Duodenal mucosa (tissue), 2 donors: ENCODE measurements at regions not wholly inside any gene's neighbourhood (a gene's known extent, or its start where the extent isn't known, plus 50 kb on each side); places are given as distances from the start of the nearest gene placed in this dataset.
"Not testable (repeated sequence)": the region's sequence is repeated elsewhere in the genome, so short reads cannot be mapped to it uniquely, and the experiment has no call there.

Experiments
- H3K27ac ChIP-seq: one replicate; pipeline ENCODE4 v1.7.0; 2013; ENCODE audit warnings: low read depth, low read length
- H3K27me3 ChIP-seq, 2 donors: one replicate each; pipeline ENCODE4 v1.7.0; 2013; ENCODE audit warnings: low read length in 2 of 2, control low read depth in 1 of 2; ENCODE audit not compliant: insufficient read depth in 2 of 2, control insufficient read depth in 1 of 2
- H3K36me3 ChIP-seq, 2 donors: one replicate each; pipeline ENCODE4 v1.7.0; 2013; ENCODE audit warnings: low read length in 2 of 2, control low read depth in 1 of 2; ENCODE audit not compliant: insufficient read depth in 2 of 2, control insufficient read depth in 1 of 2
- H3K4me1 ChIP-seq, 2 donors: one replicate each; pipeline ENCODE4 v1.7.0; 2013; ENCODE audit warnings: low read length in 2 of 2, control low read depth in 1 of 2; ENCODE audit not compliant: insufficient read depth in 2 of 2, control insufficient read depth in 1 of 2
- H3K4me3 ChIP-seq, 2 donors: one replicate each; pipeline ENCODE4 v1.7.0; 2013; ENCODE audit warnings: low read length in 2 of 2, low read depth in 1 of 2
- H3K9ac ChIP-seq, 2 donors: one replicate each; pipeline ENCODE4 v1.7.0; 2013; ENCODE audit warnings: low read length in 2 of 2, low read depth in 1 of 2
- H3K9me3 ChIP-seq, 2 donors: one replicate each; pipeline ENCODE4 v1.7.0; 2013; ENCODE audit warnings: low read length in 2 of 2, control low read depth in 1 of 2; ENCODE audit not compliant: control insufficient read depth in 1 of 2

DNA sequence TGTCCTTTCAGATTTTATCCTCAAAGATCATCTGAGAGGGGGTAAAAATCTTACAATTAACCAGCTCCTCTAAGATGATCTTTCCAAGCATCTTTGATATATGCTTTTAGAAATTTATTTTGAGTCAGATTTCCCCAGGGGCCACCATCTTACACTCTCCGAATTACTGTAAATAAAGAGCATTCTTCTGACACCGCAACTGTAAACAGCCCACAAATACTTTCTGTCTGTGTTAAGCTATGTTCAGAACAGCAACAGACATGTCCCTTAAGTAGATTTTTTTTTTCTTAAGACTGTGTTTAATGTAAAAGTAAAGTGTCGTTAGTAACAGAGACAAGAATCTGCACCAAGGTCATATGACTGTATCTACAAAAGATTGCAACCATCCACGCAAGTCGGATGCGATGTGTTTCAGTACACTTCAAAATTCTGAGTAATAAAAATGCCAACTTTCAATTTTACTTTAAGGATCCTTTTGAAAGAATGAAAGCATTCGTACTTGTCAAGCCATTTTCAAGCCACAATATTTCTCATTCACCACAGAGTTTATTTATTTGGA is 159.0 kb upstream of the KCNH8 start:
- Histone ChIP-seq H3K27me3 (no peaks in the 10 kb centered on the region), H3K4me1 (no peaks in the 10 kb centered on the region), H3K36me3 (no peaks in the 10 kb centered on the region), H3K9ac (no peak overlapping the region), H3K4me3 (peak overlapping the region in 1 of 2 donors; percentile 8), H3K9me3 (no peaks in the 10 kb centered on the region), H3K27ac (no peak overlapping the region)

DNA sequence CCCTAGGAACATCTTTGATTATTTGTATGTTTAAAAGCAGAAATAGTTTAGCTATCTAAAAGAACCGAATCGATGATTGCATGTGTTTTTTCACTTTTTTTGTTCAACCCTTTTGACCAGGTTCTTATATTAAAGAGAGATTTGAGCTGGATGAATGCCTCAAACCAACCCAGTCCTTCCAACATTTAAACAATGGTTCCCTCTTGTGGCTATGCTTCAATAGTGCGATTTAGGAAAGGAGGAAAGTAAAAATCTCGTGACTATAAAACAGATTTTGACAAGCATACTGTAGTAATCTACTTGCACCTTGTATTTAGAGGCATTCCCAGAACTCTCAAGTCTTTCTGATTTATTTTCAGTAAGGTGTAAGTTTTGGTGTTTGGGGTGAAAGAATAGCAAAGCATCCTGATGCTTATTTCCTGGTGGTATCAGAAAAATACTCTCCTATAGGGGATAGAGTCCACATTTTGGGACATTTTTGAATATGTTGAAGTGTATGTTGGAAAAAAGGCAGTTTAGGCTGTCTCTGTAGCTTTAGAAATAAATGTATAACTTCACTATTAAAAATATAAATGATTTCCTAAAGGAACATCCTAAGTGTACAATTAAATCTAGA is 159.6 kb upstream of the KCNH8 start:
- Histone ChIP-seq H3K4me3 (no peak overlapping the region), H3K9me3 (no peaks in the 10 kb centered on the region), H3K9ac (no peak overlapping the region), H3K27me3 (no peaks in the 10 kb centered on the region), H3K4me1 (no peaks in the 10 kb centered on the region), H3K27ac (no peak overlapping the region), H3K36me3 (no peaks in the 10 kb centered on the region)

DNA sequence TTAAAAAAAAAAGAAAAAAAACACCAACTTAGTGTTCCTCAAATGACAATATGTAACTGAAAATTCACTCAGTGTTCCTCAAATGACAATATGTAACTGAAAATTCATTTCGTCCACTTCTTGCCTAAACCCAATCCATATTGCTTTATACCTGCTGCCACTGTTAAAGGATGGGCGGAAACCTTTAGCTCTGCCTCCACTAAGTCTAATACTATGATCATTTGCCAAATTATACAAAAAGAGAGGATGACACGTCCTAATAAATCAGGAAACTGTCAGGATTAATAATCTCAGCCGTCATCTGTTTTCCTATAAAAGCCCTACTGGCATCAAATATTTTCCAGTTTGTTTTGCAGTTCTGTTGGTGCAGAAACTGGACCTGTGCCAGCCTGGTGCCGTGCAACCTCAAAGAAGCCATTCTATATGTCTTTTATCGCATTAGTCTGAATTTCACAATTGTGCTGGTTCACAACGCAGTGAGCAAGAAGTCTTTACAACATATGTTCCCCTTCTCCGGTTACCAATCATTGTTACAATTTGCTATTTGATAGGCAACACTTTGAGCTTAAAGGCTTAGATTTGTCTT is 160.4 kb upstream of the KCNH8 start:
- Histone ChIP-seq H3K9ac (no peak overlapping the region), H3K4me3 (no peak overlapping the region), H3K27me3 (no peaks in the 10 kb centered on the region), H3K36me3 (no peaks in the 10 kb centered on the region), H3K9me3 (no peaks in the 10 kb centered on the region), H3K27ac (no peak overlapping the region), H3K4me1 (no peaks in the 10 kb centered on the region)

DNA sequence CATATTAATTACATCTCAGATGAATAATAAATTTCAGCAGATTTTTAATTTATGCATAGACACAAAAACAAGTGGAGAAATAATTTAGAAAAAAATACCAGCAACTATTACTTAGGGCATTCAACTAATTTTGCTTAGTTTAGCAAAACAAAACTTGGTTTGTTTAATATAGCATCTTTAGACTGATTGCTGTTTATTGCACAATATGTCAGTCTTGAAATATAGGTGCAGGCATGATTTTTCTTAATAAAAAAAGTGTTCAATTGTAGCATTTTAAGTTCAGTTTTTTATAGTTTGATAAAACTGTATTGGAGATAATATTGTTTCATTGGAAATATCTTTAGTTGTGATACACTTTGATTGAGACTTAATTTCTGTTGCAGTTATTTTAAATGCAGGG is 161.2 kb upstream of the KCNH8 start:
- Histone ChIP-seq H3K36me3 (no peaks in the 10 kb centered on the region), H3K27ac (no peak overlapping the region), H3K9me3 (no peaks in the 10 kb centered on the region), H3K27me3 (no peaks in the 10 kb centered on the region), H3K9ac (no peak overlapping the region), H3K4me3 (no peak overlapping the region), H3K4me1 (no peaks in the 10 kb centered on the region)

DNA sequence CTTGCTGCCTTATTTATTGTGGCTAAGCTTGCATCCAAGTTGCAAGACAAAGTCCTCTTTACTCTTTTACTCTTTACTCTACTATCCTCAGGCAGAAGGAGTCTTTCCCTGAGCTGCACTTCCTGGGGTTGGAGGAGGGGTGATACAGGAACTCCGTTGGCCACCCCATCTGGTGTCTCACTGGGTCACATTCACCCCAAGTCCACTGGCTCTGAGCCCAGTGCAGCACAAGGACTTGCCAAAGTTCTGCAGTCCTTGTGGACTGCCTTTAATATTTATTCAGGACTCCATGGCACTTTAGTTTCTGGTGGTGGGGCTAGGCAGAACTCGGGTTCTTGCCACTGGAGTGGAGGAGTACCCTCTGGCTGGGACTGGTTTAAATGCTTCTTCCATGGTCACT is 165.4 kb upstream of the KCNH8 start:
- no peaks in the 10 kb centered on the region for H3K27me3 ChIP-seq
- H3K4me1 ChIP-seq: no peaks in the 10 kb centered on the region
- no peak overlapping the region for H3K9ac ChIP-seq
- no peak overlapping the region for H3K27ac ChIP-seq
- H3K9me3 ChIP-seq: no peaks in the 10 kb centered on the region
- no peak overlapping the region for H3K4me3 ChIP-seq
- no peaks in the 10 kb centered on the region for H3K36me3 ChIP-seq

DNA sequence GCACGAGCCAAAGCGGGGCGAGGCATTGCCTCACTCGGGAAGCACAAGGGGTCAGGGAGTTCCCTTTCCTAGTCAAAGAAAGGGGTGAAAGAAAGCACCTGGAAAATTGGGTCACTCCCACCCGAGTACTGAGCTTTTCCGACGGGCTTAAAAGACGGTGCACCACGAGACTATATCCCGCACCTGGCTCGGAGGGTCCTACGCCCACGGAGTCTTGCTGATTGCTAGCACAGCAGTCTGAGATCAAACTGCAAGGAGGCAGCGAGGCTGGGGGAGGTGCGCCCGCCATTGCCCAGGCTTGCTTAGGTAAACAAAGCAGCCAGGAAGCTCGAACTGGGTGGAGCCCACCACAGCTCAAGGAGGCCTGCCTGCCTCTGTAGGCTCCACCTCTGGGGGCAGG is 172.2 kb upstream of the KCNH8 start:
- not testable (repeated sequence) for H3K36me3 ChIP-seq, H3K27ac ChIP-seq, H3K9me3 ChIP-seq, H3K27me3 ChIP-seq, H3K4me3 ChIP-seq, H3K9ac ChIP-seq, H3K4me1 ChIP-seq

DNA sequence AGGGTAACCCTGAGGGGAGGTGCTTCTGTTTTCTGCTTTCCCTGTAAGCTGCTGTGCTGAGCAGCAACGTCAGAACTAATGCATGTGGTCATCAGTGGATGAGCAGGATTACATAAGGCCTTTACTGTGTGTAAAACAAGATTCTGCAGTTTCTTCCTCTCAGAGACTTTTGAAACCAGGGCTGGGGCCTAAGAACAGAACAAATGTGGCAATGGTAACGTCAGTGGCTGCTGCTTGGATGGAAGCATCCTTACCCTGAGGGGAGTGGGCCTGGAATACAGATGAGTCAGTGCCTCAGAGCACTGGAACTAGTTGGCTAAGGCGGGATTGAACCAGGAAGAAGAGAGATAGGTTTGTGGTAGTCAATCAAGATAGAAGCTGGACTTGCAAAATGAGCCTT is 180.2 kb upstream of the KCNH8 start:
- Histone ChIP-seq H3K27me3 (no peaks in the 10 kb centered on the region), H3K4me3 (no peak overlapping the region), H3K36me3 (no peaks in the 10 kb centered on the region), H3K9ac (no peak overlapping the region), H3K9me3 (no peaks in the 10 kb centered on the region), H3K27ac (no peak overlapping the region), H3K4me1 (no peaks in the 10 kb centered on the region)

DNA sequence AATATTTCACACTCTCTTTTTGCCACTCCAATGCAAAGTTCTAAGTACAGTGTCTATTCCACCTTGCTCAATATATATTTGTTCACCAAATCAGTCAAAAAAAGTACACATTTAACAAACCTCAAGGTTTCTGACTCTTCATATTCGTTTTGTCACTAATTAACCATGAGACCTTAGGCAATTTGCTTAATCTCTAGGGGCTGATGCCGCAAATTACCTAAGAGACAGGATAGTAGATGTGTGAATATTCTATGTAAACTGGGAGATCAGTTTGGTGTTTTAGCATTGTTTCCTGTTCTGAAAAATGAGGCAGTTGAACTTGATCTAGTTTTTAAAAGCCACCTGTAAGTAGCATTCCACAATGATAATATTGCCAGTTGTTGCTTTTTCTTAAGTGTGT is 182.5 kb upstream of the KCNH8 start:
- Histone ChIP-seq H3K27ac (no peak overlapping the region), H3K4me1 (no peaks in the 10 kb centered on the region), H3K9me3 (no peaks in the 10 kb centered on the region), H3K9ac (no peak overlapping the region), H3K4me3 (no peak overlapping the region), H3K27me3 (no peaks in the 10 kb centered on the region), H3K36me3 (no peaks in the 10 kb centered on the region)

DNA sequence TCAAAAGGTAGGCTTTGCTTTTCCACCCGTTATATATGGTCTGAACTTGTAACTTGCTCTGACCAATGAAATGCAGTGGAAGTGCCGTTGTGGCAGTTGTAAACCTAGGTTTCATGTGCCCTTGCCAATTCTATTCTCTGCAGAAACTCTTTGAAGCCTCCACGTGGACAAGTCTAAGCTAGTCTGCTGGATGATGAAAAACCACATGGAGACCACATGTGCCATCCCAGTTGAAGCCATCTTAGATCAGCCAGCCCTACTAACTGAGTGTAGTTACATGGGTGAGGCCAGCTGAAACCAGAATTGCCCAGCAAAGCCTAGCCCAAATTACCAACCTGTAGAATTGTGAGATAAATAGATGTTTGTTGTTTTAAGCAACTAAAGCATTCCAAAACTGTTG is 183.7 kb upstream of the KCNH8 start:
- H3K9me3 ChIP-seq: no peaks in the 10 kb centered on the region
- no peak overlapping the region for H3K9ac ChIP-seq
- no peak overlapping the region for H3K27ac ChIP-seq
- no peaks in the 10 kb centered on the region for H3K27me3 ChIP-seq
- no peaks in the 10 kb centered on the region for H3K4me1 ChIP-seq
- H3K36me3 ChIP-seq: no peaks in the 10 kb centered on the region
- H3K4me3 ChIP-seq: no peak overlapping the region

DNA sequence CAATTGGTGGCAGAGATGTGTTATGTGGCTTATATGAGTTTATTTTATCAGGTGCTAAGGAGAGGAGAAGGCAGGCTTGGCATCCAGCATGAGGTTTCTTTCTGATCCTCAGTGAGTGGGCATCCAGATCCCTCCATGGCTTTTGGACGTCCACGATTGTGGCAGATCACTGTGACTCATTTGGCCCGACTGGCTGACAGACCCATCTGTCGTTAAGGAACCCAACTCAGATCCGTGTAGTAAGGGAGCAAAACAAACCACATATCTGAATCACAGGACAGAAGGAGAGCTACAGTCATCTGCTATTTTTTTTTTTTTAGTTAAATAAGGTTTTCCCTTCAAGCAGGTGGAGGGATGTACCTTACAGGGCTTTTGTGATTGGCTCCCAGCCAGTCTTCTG is 197.0 kb upstream of the KCNH8 start:
- H3K4me3 ChIP-seq: no peak overlapping the region
- H3K27me3 ChIP-seq: no peaks in the 10 kb centered on the region
- H3K4me1 ChIP-seq: no peaks in the 10 kb centered on the region
- H3K9ac ChIP-seq: no peak overlapping the region
- no peak overlapping the region for H3K27ac ChIP-seq
- no peaks in the 10 kb centered on the region for H3K9me3 ChIP-seq
- H3K36me3 ChIP-seq: no peaks in the 10 kb centered on the region
